22Rv1 (cell line): ENCODE measurements at regions not wholly inside any gene's neighbourhood (a gene's known extent, or its start where the extent isn't known, plus 50 kb on each side); places are given as distances from the start of the nearest gene placed in this dataset.
"Not testable (repeated sequence)": the region's sequence is repeated elsewhere in the genome, so short reads cannot be mapped to it uniquely, and the experiment has no call there.

Source experiments
- H3K27ac ChIP-seq: fragments of 450-650 bp; 2 replicates; pipeline ENCODE4 v1.5.1; 2017
- CTCF ChIP-seq: fragments of 450-650 bp; IDR thresholded peaks from 2 replicates; pipeline ENCODE4 v1.5.1; 2017; ENCODE audit warnings: mild to moderate bottlenecking
- ZFX ChIP-seq: fragments of 450-650 bp; IDR thresholded peaks from 2 replicates; pipeline ENCODE4 v1.6.1; 2017; ENCODE audit warnings: antibody characterized with exemption, borderline replicate concordance

GRCh38 chr2:210861038-210861665, 304.8 kb downstream of the CPS1 start:
- TF ChIP-seq ZFX (no peak), CTCF (no peak)
- no peak overlapping the region for H3K27ac ChIP-seq

GRCh38 chr2:210862283-210863065, 306.1 kb downstream of the CPS1 start:
- no peak for TF ChIP-seq ZFX
- no peak for TF ChIP-seq CTCF
- no peak overlapping the region for H3K27ac ChIP-seq

- H3K27ac ChIP-seq, result no peak overlapping the region
- TF ChIP-seq ZFX (no peak), CTCF (no peak)
Observed at GRCh38 chr2:210863283-210863682, 306.9 kb downstream of the CPS1 start.

GRCh38 chr2:210871566-210871965, 315.2 kb downstream of the CPS1 start:
- not testable (repeated sequence) for H3K27ac ChIP-seq

GRCh38 chr2:210873631-210874030, 317.2 kb downstream of the CPS1 start:
- TF ChIP-seq CTCF (no peak), ZFX (no peak)
- H3K27ac ChIP-seq, result no peak overlapping the region

GRCh38 chr2:210884227-210884626, 327.8 kb downstream of the CPS1 start:
- no peak overlapping the region for H3K27ac ChIP-seq
- TF ChIP-seq ZFX (no peak), CTCF (no peak)

GRCh38 chr2:210888035-210888434, 331.6 kb downstream of the CPS1 start:
- TF ChIP-seq ZFX (no peak), CTCF (no peak)
- no peak overlapping the region for H3K27ac ChIP-seq
